DOHH2 (cell line): ENCODE measurements at regions not wholly inside any gene's neighbourhood (a gene's known extent, or its start where the extent isn't known, plus 50 kb on each side); places are given as distances from the start of the nearest gene placed in this dataset.

Experiments
- H3F3A ChIP-seq: fragments of 200-600 bp; sonication (generic), shearing (Covaris generic); 2 replicates; pipeline ENCODE4 v1.6.0; 2016; ENCODE audit warnings: antibody characterized with exemption, mild to moderate bottlenecking; ENCODE audit not compliant: control insufficient read depth, insufficient read depth
- H3K27ac ChIP-seq: fragments of 200-600 bp; sonication (generic); 2 replicates; pipeline ENCODE4 v1.5.1; 2014; ENCODE audit warnings: low read depth, mild to moderate bottlenecking, low read length, moderate library complexity
- H3K27me3 ChIP-seq: fragments of 200-600 bp; sonication (generic); 2 replicates; pipeline ENCODE4 v1.6.1; 2014; ENCODE audit warnings: mild to moderate bottlenecking, low read length, mixed read lengths; ENCODE audit not compliant: control insufficient read depth
- H3K36me3 ChIP-seq: fragments of 200-600 bp; sonication (generic); 2 replicates; pipeline ENCODE4 v1.6.1; 2014; ENCODE audit warnings: mild to moderate bottlenecking, low read length, moderate library complexity, mixed read lengths; ENCODE audit not compliant: control insufficient read depth
- H3K4me1 ChIP-seq: fragments of 200-600 bp; sonication (generic); 2 replicates; pipeline ENCODE4 v1.6.1; 2014; ENCODE audit warnings: mild to moderate bottlenecking, low read length, mixed read lengths; ENCODE audit not compliant: control insufficient read depth
- H3K4me2 ChIP-seq: fragments of 200-600 bp; sonication (generic); 2 replicates; pipeline ENCODE4 v1.6.0; 2014; ENCODE audit warnings: mild to moderate bottlenecking, low read length, moderate library complexity
- H3K4me3 ChIP-seq: fragments of 200-600 bp; sonication (generic); 2 replicates; pipeline ENCODE4 v1.5.1; 2014; ENCODE audit warnings: mild to moderate bottlenecking, low read length, mixed read lengths
- H3K79me2 ChIP-seq: fragments of 200-600 bp; sonication (generic); 2 replicates; pipeline ENCODE4 v1.6.1; 2014; ENCODE audit warnings: mild to moderate bottlenecking, low read length, mixed read lengths; ENCODE audit not compliant: control insufficient read depth
- H3K9me2 ChIP-seq: fragments of 200-600 bp; sonication (generic); replicated peaks from 2 replicates; pipeline ENCODE4 v1.6.1; 2014; ENCODE audit warnings: mild to moderate bottlenecking, low read length, mixed read lengths; ENCODE audit not compliant: control insufficient read depth
- H3K9me3 ChIP-seq: fragments of 200-600 bp; sonication (generic); 2 replicates; pipeline ENCODE4 v1.6.1; 2014; ENCODE audit warnings: antibody characterized with exemption, low read length, mixed read lengths; ENCODE audit not compliant: control insufficient read depth, insufficient read depth
- H4K20me1 ChIP-seq: fragments of 200-600 bp; sonication (generic); 2 replicates; pipeline ENCODE4 v1.6.0; 2014; ENCODE audit warnings: low read depth, mild to moderate bottlenecking, antibody characterized with exemption, low read length, moderate library complexity; ENCODE audit not compliant: control insufficient read depth, insufficient read depth
- EZH2phosphoT487 ChIP-seq: fragments of 200-600 bp; sonication (generic); IDR thresholded peaks from 2 replicates; pipeline ENCODE4 v1.6.1; 2017; ENCODE audit warnings: borderline replicate concordance, mild to moderate bottlenecking, antibody characterized with exemption, low read length, moderate library complexity, mixed read lengths
- TF ChIP-seq, protein P1 (sequence below): fragments of 200-600 bp; sonication (generic); IDR thresholded peaks from one replicate; pipeline ENCODE4 v1.5.1; 2014; ENCODE audit warnings: antibody characterized with exemption, mild to moderate bottlenecking, low read depth, low read length; ENCODE audit not compliant: poor library complexity, severe bottlenecking

DNA sequence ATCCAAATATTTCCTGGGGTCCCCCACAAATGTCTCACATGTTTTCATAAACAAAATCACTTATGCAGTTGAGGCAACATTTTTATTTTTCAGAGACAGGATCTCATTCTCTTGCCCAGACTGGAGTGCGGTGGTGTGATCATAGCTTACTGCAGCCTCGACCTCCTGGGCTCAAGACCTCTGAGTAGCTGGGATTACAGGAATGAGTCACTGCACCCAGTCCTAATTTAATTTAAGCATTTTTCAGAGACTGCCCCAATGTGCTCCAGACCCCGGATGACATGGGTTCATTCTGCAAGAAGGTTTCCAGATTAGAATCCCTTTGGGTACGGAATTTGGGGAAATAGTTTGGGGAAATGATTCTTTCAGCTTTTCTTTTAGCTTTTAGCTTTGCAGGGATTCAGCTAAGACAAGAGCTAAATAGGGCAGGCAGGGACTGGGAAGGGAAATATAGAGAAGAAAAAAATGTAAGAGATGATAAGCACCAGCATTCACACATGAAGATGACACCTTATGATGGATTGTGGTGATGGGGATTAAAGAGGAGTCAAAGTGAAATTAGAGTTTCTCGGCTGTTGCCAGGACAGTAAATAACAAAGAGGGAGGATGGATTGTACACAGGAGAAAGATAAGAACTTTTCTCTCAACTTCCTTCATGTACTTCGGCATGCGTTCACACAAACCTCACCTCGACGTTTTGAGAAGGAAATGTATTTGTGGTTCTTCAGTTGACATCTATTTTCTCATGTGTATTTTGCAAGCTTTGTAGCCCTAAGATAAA lies 169.4 kb upstream of the TAB2 start:
- Histone ChIP-seq H3K9me3 (no peaks in the 10 kb centered on the region), H3K27me3 (peaks cover 5% of the 10 kb centered on the region; the same call in 1 of the 2 replicates), H4K20me1 (no peaks in the 10 kb centered on the region), H3K4me2 (no peak overlapping the region), H3F3A (no peaks in the 10 kb centered on the region), H3K36me3 (no peaks in the 10 kb centered on the region), H3K9me2 (no peaks in the 10 kb centered on the region), H3K27ac (no peak overlapping the region), H3K4me1 (no peaks in the 10 kb centered on the region), H3K79me2 (no peaks in the 10 kb centered on the region), H3K4me3 (no peak overlapping the region)
- TF ChIP-seq EZH2phosphoT487, result no peak
- TF ChIP-seq, protein P1, sequence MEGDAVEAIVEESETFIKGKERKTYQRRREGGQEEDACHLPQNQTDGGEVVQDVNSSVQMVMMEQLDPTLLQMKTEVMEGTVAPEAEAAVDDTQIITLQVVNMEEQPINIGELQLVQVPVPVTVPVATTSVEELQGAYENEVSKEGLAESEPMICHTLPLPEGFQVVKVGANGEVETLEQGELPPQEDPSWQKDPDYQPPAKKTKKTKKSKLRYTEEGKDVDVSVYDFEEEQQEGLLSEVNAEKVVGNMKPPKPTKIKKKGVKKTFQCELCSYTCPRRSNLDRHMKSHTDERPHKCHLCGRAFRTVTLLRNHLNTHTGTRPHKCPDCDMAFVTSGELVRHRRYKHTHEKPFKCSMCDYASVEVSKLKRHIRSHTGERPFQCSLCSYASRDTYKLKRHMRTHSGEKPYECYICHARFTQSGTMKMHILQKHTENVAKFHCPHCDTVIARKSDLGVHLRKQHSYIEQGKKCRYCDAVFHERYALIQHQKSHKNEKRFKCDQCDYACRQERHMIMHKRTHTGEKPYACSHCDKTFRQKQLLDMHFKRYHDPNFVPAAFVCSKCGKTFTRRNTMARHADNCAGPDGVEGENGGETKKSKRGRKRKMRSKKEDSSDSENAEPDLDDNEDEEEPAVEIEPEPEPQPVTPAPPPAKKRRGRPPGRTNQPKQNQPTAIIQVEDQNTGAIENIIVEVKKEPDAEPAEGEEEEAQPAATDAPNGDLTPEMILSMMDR, result no peak

DNA sequence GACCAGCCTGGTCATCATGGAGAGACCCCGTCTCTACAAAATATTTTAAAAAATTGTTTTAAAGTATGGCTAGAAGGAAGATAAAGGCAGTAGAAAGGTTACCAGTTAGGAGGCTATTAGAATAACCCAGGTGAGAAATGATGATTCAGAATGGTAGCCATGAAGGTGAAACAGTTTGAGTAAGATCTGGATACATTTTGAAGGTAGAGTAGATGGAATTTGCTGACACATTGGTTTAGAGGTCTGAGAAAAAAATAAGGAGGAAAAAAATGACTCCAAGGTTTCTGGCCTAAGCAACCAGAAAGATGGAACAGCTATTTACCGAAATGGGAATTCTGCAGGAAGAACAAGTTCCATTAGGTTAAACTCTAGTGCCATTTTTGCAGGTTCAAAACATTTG lies 167.9 kb upstream of the TAB2 start:
- H3K4me1 ChIP-seq, result no peaks in the 10 kb centered on the region
- H3K9me3 ChIP-seq, result no peaks in the 10 kb centered on the region
- H3K79me2 ChIP-seq, result no peaks in the 10 kb centered on the region
- no peak overlapping the region for H3K4me2 ChIP-seq
- no peaks in the 10 kb centered on the region for H3F3A ChIP-seq
- H3K27ac ChIP-seq, result no peak overlapping the region
- H3K9me2 ChIP-seq, result no peaks in the 10 kb centered on the region
- H3K27me3 ChIP-seq, result peaks cover 5% of the 10 kb centered on the region; the same call in 1 of the 2 replicates
- H4K20me1 ChIP-seq, result no peaks in the 10 kb centered on the region
- H3K4me3 ChIP-seq, result no peak overlapping the region
- no peaks in the 10 kb centered on the region for H3K36me3 ChIP-seq
- TF ChIP-seq EZH2phosphoT487, result no peak
- TF ChIP-seq, protein P1, result no peak

DNA sequence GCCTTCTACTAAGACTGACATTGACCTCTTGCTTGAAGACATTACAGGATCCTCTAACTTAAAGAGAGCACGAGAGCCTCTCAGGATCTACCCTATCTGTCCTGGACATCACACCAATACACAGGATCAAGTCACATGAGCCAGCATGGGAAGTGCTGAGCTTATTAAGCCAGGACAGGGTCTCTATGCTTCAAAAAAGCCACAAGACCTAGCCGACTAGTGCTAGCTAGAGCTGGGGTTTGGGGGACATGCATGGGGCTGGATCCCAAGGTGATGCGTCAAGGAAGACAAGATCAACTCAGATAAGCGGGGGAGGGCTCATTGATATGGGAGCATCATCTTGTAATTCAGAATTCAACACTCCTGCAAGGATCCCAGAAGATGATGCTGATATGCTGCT lies 167.2 kb upstream of the TAB2 start:
- H4K20me1 ChIP-seq, result no peaks in the 10 kb centered on the region
- no peak for TF ChIP-seq EZH2phosphoT487
- TF ChIP-seq, protein P1, result no peak
- H3K27ac ChIP-seq, result no peak overlapping the region
- H3K79me2 ChIP-seq, result no peaks in the 10 kb centered on the region
- H3K4me3 ChIP-seq, result no peak overlapping the region
- no peaks in the 10 kb centered on the region for H3F3A ChIP-seq
- no peak overlapping the region for H3K4me2 ChIP-seq
- H3K4me1 ChIP-seq, result no peaks in the 10 kb centered on the region
- H3K36me3 ChIP-seq, result no peaks in the 10 kb centered on the region
- H3K27me3 ChIP-seq, result peaks cover 5% of the 10 kb centered on the region; the same call in 1 of the 2 replicates
- no peaks in the 10 kb centered on the region for H3K9me3 ChIP-seq
- H3K9me2 ChIP-seq, result no peaks in the 10 kb centered on the region
